ENCODE measurements at regions not wholly inside any gene's neighbourhood (a gene's known extent, or its start where the extent isn't known, plus 50 kb on each side); places are given as distances from the start of the nearest gene placed in this dataset.

DNA sequence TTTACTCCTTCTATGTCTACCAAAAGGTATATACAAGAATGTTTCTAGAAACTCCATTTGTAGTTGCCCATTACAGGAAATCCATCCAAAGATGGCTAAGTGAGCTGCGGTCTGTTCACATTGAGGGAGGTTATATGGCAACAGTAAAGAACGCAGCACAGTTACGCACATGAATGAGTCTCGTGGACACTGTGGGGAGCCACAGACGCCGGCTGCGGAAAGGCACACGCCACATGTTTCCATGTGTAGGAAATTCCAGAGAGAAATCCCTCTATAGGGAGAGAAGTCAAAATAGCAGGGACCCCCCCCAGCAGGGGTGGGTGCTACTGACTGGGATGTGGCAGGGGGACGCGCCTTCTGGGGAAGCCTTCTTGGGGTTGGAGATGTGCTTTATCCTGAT, 139.0 kb upstream of the NCOR2 start:
- H3K79me2 ChIP-seq (ENCODE audit: control insufficient read depth, low read length), result no peaks in the 10 kb centered on the region
- H3K4me3 ChIP-seq (ENCODE audit: low read length), result no peak overlapping the region
- no peaks in the 10 kb centered on the region for H3K9me3 ChIP-seq (ENCODE audit: control insufficient read depth, insufficient read depth, low read length)
- H3K27ac ChIP-seq (ENCODE audit: low read depth, low read length), result no peak overlapping the region
- H3K36me3 ChIP-seq (ENCODE audit: control insufficient read depth, low read length), result no peaks in the 10 kb centered on the region
- H3K27me3 ChIP-seq (ENCODE audit: control insufficient read depth, low read length), result no peaks in the 10 kb centered on the region
- no peak overlapping the region for H3K4me2 ChIP-seq (ENCODE audit: low read length)
- no peaks in the 10 kb centered on the region for H3K9me2 ChIP-seq (replicated peaks; ENCODE audit: control insufficient read depth, low read length)
- no peaks in the 10 kb centered on the region for H3K4me1 ChIP-seq (ENCODE audit: control insufficient read depth, low read length)
- H3F3A ChIP-seq (ENCODE audit: control insufficient read depth, insufficient read depth), result no peaks in the 10 kb centered on the region
- no peak for TF ChIP-seq EZH2phosphoT487 (IDR thresholded peaks at IDR 0.05; ENCODE audit: borderline replicate concordance, low read length)
- TF ChIP-seq CTCF (IDR thresholded peaks at IDR 0.05; ENCODE audit: low read depth, low read length, poor library complexity, severe bottlenecking), result no peak
- no peaks in the 10 kb centered on the region for H4K20me1 ChIP-seq (ENCODE audit: control insufficient read depth, insufficient read depth, low read depth, low read length)

GRCh38 chr12:124705545-124706138, 138.2 kb upstream of the NCOR2 start:
- TF ChIP-seq CTCF (IDR thresholded peaks at IDR 0.05; ENCODE audit: low read depth, low read length, poor library complexity, severe bottlenecking), result no peak
- no peak for TF ChIP-seq EZH2phosphoT487 (IDR thresholded peaks at IDR 0.05; ENCODE audit: borderline replicate concordance, low read length)

GRCh38 chr12:124704619-124705018, 137.2 kb upstream of the NCOR2 start:
- Histone ChIP-seq H3F3A (ENCODE audit: control insufficient read depth, insufficient read depth) (no peaks in the 10 kb centered on the region), H3K9me2 (replicated peaks; ENCODE audit: control insufficient read depth, low read length) (no peaks in the 10 kb centered on the region), H3K9me3 (ENCODE audit: control insufficient read depth, insufficient read depth, low read length) (no peaks in the 10 kb centered on the region), H4K20me1 (ENCODE audit: control insufficient read depth, insufficient read depth, low read depth, low read length) (no peaks in the 10 kb centered on the region), H3K79me2 (ENCODE audit: control insufficient read depth, low read length) (no peaks in the 10 kb centered on the region), H3K4me1 (ENCODE audit: control insufficient read depth, low read length) (no peaks in the 10 kb centered on the region), H3K4me3 (ENCODE audit: low read length) (no peak overlapping the region), H3K27me3 (ENCODE audit: control insufficient read depth, low read length) (no peaks in the 10 kb centered on the region), H3K27ac (ENCODE audit: low read depth, low read length) (no peak overlapping the region), H3K36me3 (ENCODE audit: control insufficient read depth, low read length) (no peaks in the 10 kb centered on the region), H3K4me2 (ENCODE audit: low read length) (no peak overlapping the region)
- TF ChIP-seq CTCF (IDR thresholded peaks at IDR 0.05; ENCODE audit: low read depth, low read length, poor library complexity, severe bottlenecking) (no peak), EZH2phosphoT487 (IDR thresholded peaks at IDR 0.05; ENCODE audit: borderline replicate concordance, low read length) (no peak)

More at GRCh38 chr12:124705545-124706138, 138.2 kb upstream of the NCOR2 start:
- H3K27ac ChIP-seq (ENCODE audit: low read depth, low read length), result no peak overlapping the region
- H3K4me3 ChIP-seq (ENCODE audit: low read length), result no peak overlapping the region
- no peak overlapping the region for H3K4me2 ChIP-seq (ENCODE audit: low read length)
- H3K9me2 ChIP-seq (replicated peaks; ENCODE audit: control insufficient read depth, low read length), result no peaks in the 10 kb centered on the region
- no peaks in the 10 kb centered on the region for H3K36me3 ChIP-seq (ENCODE audit: control insufficient read depth, low read length)
- H3K27me3 ChIP-seq (ENCODE audit: control insufficient read depth, low read length), result no peaks in the 10 kb centered on the region
- no peaks in the 10 kb centered on the region for H3K79me2 ChIP-seq (ENCODE audit: control insufficient read depth, low read length)
- no peaks in the 10 kb centered on the region for H3K9me3 ChIP-seq (ENCODE audit: control insufficient read depth, insufficient read depth, low read length)
- H3F3A ChIP-seq (ENCODE audit: control insufficient read depth, insufficient read depth), result no peaks in the 10 kb centered on the region
- H4K20me1 ChIP-seq (ENCODE audit: control insufficient read depth, insufficient read depth, low read depth, low read length), result no peaks in the 10 kb centered on the region
- no peaks in the 10 kb centered on the region for H3K4me1 ChIP-seq (ENCODE audit: control insufficient read depth, low read length)

All from DOHH2 (cell line).